DND-41 (cell line): ENCODE measurements at regions not wholly inside any gene's neighbourhood (a gene's known extent, or its start where the extent isn't known, plus 50 kb on each side); places are given as distances from the start of the nearest gene placed in this dataset.
"Not testable (repeated sequence)": the region's sequence is repeated elsewhere in the genome, so short reads cannot be mapped to it uniquely, and the experiment has no call there.

ENCODE experiments used
- ATAC-seq: fragments of 200-7000 bp; cut with Tn5 transposase; 3 replicates; pipeline ENCODE4 v1.9.1; 2021; ENCODE audit warnings: low read depth; ENCODE audit not compliant: insufficient read depth
- DNase-seq: peaks from one replicate; pipeline ENCODE4 v3.0.0-alpha.2; 2020
- H2AFZ ChIP-seq: 2 replicates; pipeline ENCODE4 v1.6.0; 2012; ENCODE audit warnings: low read depth, low read length
- H3K27ac ChIP-seq: 2 replicates; pipeline ENCODE4 v1.5.1; 2012; ENCODE audit warnings: low read length, inconsistent platforms
- H3K27me3 ChIP-seq: fragments of 200-600 bp; sonication (generic); 2 replicates; pipeline ENCODE4 v1.6.0; 2012; ENCODE audit warnings: low read length, mild to moderate bottlenecking, inconsistent platforms; ENCODE audit not compliant: insufficient read depth, poor library complexity
- H3K36me3 ChIP-seq: 2 replicates; pipeline ENCODE4 v1.5.1; 2012; ENCODE audit warnings: low read length, inconsistent platforms; ENCODE audit not compliant: insufficient read depth
- H3K4me1 ChIP-seq: 2 replicates; pipeline ENCODE4 v1.5.1; 2012; ENCODE audit warnings: mild to moderate bottlenecking, low read length; ENCODE audit not compliant: insufficient read depth
- H3K4me2 ChIP-seq: 2 replicates; pipeline ENCODE4 v1.6.0; 2012; ENCODE audit warnings: mild to moderate bottlenecking, moderate library complexity, low read length, inconsistent platforms; ENCODE audit not compliant: insufficient read depth
- H3K4me3 ChIP-seq, 2 experiments: fragments of 200-600 bp in 1 of 2; shearing (Covaris generic) in 1 of 2; 2 replicates each; pipeline ENCODE4 v1.5.1; 2012 to 2016; ENCODE audit warnings: inconsistent platforms in 2 of 2, low read length in 2 of 2, mild to moderate bottlenecking in 2 of 2, low read depth in 1 of 2, moderate library complexity in 1 of 2
- H3K79me2 ChIP-seq: 2 replicates; pipeline ENCODE4 v1.6.0; 2012; ENCODE audit warnings: low read length, inconsistent platforms; ENCODE audit not compliant: insufficient read depth
- H3K9ac ChIP-seq: 2 replicates; pipeline ENCODE4 v1.6.0; 2012; ENCODE audit warnings: low read depth, mild to moderate bottlenecking, inconsistent platforms, low read length, moderate library complexity
- H3K9me3 ChIP-seq: 2 replicates; pipeline ENCODE4 v1.5.1; 2012; ENCODE audit warnings: low read length, moderate library complexity, mild to moderate bottlenecking, inconsistent platforms; ENCODE audit not compliant: insufficient read depth, severe bottlenecking
- H4K20me1 ChIP-seq: 2 replicates; pipeline ENCODE4 v1.6.0; 2012; ENCODE audit warnings: low read length; ENCODE audit not compliant: insufficient read depth
- EZH2 ChIP-seq: IDR thresholded peaks from 3 replicates; pipeline ENCODE4 v1.6.1; 2012; ENCODE audit warnings: borderline replicate concordance, low read depth, mild to moderate bottlenecking, moderate library complexity, low read length, inconsistent platforms; ENCODE audit not compliant: severe bottlenecking
- TF ChIP-seq, protein P1 (sequence below): IDR thresholded peaks from 2 replicates; pipeline ENCODE4 v1.5.1; 2012; ENCODE audit warnings: borderline replicate concordance, low read length, moderate library complexity, mild to moderate bottlenecking; ENCODE audit not compliant: poor library complexity, severe bottlenecking; ENCODE audit errors: extremely low read depth

- Histone ChIP-seq H3K36me3 (no peaks in the 10 kb centered on the region), H3K9ac (no peak overlapping the region), H3K27me3 (no peaks in the 10 kb centered on the region), H3K9me3 (no peaks in the 10 kb centered on the region), H4K20me1 (no peaks in the 10 kb centered on the region), H3K4me1 (no peaks in the 10 kb centered on the region), H3K27ac (no peak overlapping the region), H3K4me2 (no peak overlapping the region), H2AFZ (no peak overlapping the region), H3K79me2 (no peaks in the 10 kb centered on the region), H3K4me3 (no peak overlapping the region)
- DNase-seq = no peak
- TF ChIP-seq, protein P1, sequence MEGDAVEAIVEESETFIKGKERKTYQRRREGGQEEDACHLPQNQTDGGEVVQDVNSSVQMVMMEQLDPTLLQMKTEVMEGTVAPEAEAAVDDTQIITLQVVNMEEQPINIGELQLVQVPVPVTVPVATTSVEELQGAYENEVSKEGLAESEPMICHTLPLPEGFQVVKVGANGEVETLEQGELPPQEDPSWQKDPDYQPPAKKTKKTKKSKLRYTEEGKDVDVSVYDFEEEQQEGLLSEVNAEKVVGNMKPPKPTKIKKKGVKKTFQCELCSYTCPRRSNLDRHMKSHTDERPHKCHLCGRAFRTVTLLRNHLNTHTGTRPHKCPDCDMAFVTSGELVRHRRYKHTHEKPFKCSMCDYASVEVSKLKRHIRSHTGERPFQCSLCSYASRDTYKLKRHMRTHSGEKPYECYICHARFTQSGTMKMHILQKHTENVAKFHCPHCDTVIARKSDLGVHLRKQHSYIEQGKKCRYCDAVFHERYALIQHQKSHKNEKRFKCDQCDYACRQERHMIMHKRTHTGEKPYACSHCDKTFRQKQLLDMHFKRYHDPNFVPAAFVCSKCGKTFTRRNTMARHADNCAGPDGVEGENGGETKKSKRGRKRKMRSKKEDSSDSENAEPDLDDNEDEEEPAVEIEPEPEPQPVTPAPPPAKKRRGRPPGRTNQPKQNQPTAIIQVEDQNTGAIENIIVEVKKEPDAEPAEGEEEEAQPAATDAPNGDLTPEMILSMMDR = no peak
- no peak for TF ChIP-seq EZH2
- ATAC-seq = no peak
Measured at GRCh38 chr9:129306318-129306973, 128.4 kb upstream of the IER5L start.

DNA sequence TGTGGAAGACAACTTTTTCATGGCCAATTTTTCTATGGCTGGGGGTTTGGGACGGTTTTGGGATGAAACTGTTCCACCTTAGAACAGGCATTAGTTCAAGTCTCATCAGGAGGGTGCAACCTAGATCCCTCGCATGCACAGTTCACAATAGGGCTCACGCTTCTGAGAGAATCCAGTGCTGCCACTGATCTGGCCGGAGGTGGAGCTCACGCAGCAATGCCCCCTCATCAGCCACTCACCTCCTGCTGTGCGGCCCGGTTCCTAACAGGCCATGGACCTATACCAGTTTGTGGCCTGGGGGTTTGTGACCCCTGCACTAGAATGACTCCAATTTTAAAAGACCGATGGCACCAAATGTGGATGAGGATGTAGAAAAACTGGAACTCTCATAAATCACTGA, 127.2 kb upstream of the IER5L start:
- no peak overlapping the region for H2AFZ ChIP-seq
- no peaks in the 10 kb centered on the region for H3K4me1 ChIP-seq
- no peak overlapping the region for H3K4me3 ChIP-seq
- no peak for ATAC-seq
- H3K36me3 ChIP-seq = no peaks in the 10 kb centered on the region
- H3K27me3 ChIP-seq = no peaks in the 10 kb centered on the region
- H3K79me2 ChIP-seq = no peaks in the 10 kb centered on the region
- TF ChIP-seq EZH2 = no peak
- TF ChIP-seq, protein P1 = no peak
- no peaks in the 10 kb centered on the region for H4K20me1 ChIP-seq
- no peaks in the 10 kb centered on the region for H3K9me3 ChIP-seq
- H3K9ac ChIP-seq = no peak overlapping the region
- H3K4me2 ChIP-seq = no peak overlapping the region
- no peak for DNase-seq
- no peak overlapping the region for H3K27ac ChIP-seq

DNA sequence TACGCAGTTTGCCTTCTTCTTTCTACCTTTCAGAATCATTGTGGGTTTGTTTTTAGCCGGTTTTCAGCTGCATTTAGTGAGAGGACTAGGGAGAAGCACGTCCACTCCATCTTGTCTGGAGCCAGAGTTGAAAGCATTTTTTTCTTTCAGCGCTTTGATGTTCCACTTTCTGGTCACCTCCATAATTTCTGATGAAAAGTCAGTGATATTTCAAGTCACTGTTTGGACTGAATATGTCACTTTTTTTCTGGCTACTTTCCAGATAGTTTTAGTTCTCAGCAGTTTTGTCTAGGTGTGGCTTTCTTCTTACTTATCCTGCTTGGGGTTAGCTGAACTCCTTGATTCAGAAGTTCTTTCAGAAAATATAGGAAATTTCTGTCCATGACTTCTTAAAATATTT, 123.9 kb upstream of the IER5L start:
- no peak overlapping the region for H3K4me3 ChIP-seq
- H3K79me2 ChIP-seq = no peaks in the 10 kb centered on the region
- H3K4me2 ChIP-seq = no peak overlapping the region
- H3K4me1 ChIP-seq = no peaks in the 10 kb centered on the region
- H3K9ac ChIP-seq = no peak overlapping the region
- H3K36me3 ChIP-seq = no peaks in the 10 kb centered on the region
- ATAC-seq (no peak), DNase-seq (no peak)
- H3K9me3 ChIP-seq = no peaks in the 10 kb centered on the region
- TF ChIP-seq EZH2 = no peak
- TF ChIP-seq, protein P1 = no peak
- no peaks in the 10 kb centered on the region for H4K20me1 ChIP-seq
- no peaks in the 10 kb centered on the region for H3K27me3 ChIP-seq
- no peak overlapping the region for H2AFZ ChIP-seq
- H3K27ac ChIP-seq = no peak overlapping the region

DNA sequence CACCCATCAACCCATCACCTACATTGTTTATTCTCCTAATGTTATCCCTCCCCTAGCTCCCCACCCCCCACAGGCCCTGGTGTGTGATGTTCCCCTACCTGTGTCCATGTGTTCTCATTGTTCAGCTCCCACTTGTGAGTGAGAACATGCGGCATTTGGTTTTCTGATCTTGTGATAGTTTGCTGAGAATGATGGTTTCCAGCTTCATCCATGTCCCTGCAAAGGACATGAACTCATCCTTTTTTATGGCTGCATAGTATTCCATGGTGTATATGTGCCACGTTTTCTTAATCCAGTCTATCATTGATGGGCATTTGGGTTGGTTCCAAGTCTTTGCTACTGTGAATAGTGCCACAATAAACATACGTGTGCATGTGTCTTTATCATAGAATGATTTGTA, 118.1 kb upstream of the IER5L start:
- DNase-seq, ATAC-seq, H3K27ac ChIP-seq, H3K9me3 ChIP-seq, H3K27me3 ChIP-seq, H3K4me2 ChIP-seq, H3K79me2 ChIP-seq, H4K20me1 ChIP-seq, H3K36me3 ChIP-seq, H2AFZ ChIP-seq, H3K4me1 ChIP-seq, H3K4me3 ChIP-seq, H3K9ac ChIP-seq: not testable (repeated sequence)
